Prostate gland (tissue), 2 donors: ENCODE measurements at regions not wholly inside any gene's neighbourhood (a gene's known extent, or its start where the extent isn't known, plus 50 kb on each side); places are given as distances from the start of the nearest gene placed in this dataset.

ENCODE experiments used
- CTCF ChIP-seq, 4 experiments: fragments of 200-600 bp in 2 of 4; fragments of 450-650 bp in 2 of 4; sonication (generic) in 2 of 4; IDR thresholded peaks; 1 replicate in 3 of 4; 2 replicates in 1 of 4; pipeline ENCODE4 v1.5.1; 2016 to 2019; ENCODE audit warnings: antibody characterized with exemption in 4 of 4, mild to moderate bottlenecking in 2 of 4, moderate library complexity in 2 of 4
- POLR2A ChIP-seq: fragments of 450-650 bp; IDR thresholded peaks from one replicate; pipeline ENCODE4 v1.6.1; 2016; ENCODE audit warnings: antibody characterized with exemption, mild to moderate bottlenecking
- POLR2AphosphoS5 ChIP-seq: sonication (generic); formaldehyde crosslinking; IDR thresholded peaks from one replicate; pipeline ENCODE4 v1.6.1; 2017; ENCODE audit warnings: antibody characterized with exemption

DNA sequence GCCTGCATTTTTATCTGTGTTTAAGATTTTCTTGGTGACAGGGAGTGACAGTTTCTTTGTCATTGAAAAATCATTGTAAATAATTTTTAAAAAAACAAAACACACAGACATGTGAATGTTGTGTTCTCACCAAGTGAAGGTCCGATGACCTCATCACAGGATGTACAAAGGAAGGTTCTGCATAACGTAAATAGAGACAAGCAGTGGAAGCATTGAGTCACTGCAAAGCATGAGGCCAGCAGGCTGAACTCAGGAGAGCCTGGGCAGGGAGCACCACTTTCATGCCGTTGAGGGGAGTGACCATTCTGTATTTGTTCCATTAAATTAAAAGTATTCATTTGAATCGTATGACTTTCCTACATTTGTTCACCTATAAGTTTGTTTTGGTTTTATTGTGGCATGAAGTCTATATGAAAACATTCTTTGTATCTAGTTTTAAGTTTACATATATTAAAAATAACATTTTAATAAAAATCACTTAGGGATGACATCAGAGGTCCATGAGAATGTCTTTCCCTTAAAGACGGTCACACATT lies 70.4 kb upstream of the TLE1 start:
- TF ChIP-seq CTCF (IDR thresholded peaks at IDR 0.05): no peak
- no peak for TF ChIP-seq POLR2A
- TF ChIP-seq POLR2AphosphoS5: no peak
